ENCODE measurements at regions not wholly inside any gene's neighbourhood (a gene's known extent, or its start where the extent isn't known, plus 50 kb on each side); places are given as distances from the start of the nearest gene placed in this dataset.

DNA sequence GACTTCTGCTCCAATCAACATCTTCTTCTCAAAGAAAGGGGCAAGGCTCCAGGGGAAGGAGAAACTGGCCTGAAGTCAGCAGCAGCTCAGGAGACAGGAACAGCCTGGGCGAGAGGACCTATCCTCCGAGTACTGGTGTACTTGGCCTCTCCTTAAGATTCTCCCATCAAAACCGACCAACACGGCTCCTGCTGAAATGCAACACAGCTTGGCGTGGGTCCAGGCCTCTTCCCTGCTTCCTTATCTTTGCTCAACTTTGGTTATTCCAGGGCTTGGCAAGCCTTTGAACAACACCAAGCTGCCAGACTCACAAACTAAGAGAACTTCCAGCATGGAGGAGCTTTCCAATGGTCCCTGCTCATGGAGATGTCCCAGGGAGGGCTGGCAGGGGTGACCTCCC is 377.4 kb downstream of the BCL11B start:
- TF ChIP-seq, protein P1, sequence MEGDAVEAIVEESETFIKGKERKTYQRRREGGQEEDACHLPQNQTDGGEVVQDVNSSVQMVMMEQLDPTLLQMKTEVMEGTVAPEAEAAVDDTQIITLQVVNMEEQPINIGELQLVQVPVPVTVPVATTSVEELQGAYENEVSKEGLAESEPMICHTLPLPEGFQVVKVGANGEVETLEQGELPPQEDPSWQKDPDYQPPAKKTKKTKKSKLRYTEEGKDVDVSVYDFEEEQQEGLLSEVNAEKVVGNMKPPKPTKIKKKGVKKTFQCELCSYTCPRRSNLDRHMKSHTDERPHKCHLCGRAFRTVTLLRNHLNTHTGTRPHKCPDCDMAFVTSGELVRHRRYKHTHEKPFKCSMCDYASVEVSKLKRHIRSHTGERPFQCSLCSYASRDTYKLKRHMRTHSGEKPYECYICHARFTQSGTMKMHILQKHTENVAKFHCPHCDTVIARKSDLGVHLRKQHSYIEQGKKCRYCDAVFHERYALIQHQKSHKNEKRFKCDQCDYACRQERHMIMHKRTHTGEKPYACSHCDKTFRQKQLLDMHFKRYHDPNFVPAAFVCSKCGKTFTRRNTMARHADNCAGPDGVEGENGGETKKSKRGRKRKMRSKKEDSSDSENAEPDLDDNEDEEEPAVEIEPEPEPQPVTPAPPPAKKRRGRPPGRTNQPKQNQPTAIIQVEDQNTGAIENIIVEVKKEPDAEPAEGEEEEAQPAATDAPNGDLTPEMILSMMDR (IDR thresholded peaks at IDR 0.05) = no peak
- no peak for TF ChIP-seq POLR2A (IDR thresholded peaks at IDR 0.05)
